Small intestine (tissue), 7 donors: ENCODE measurements at regions not wholly inside any gene's neighbourhood (a gene's known extent, or its start where the extent isn't known, plus 50 kb on each side); places are given as distances from the start of the nearest gene placed in this dataset.
"Not testable (repeated sequence)": the region's sequence is repeated elsewhere in the genome, so short reads cannot be mapped to it uniquely, and the experiment has no call there.

Source experiments
- DNase-seq, 2 donors: peaks; one replicate each; pipeline versions ENCODE4 v3.0.0 to v3.0.0-alpha.2; 2013
- FAIRE-seq: peaks from 2 replicates; lab custom pipeline; 2012; peaks lifted over from hg19 to GRCh38; lab: Jason Lieb, UNC
- H3K27ac ChIP-seq, 3 donors: one replicate each; pipeline ENCODE4 v1.5.1; 2013; ENCODE audit warnings: low read length in 2 of 3, mild to moderate bottlenecking in 2 of 3, control low read depth in 1 of 3, inconsistent platforms in 1 of 3, low read depth in 1 of 3, moderate library complexity in 1 of 3
- H3K27me3 ChIP-seq, 3 donors: one replicate each; pipeline ENCODE4 v1.6.1; 2013; ENCODE audit warnings: low read length in 3 of 3, inconsistent platforms in 1 of 3; ENCODE audit not compliant: control insufficient read depth in 3 of 3, insufficient read depth in 3 of 3
- H3K36me3 ChIP-seq, 3 donors: one replicate each; pipeline ENCODE4 v1.6.1; 2013; ENCODE audit warnings: low read length in 3 of 3, inconsistent platforms in 1 of 3, low read depth in 1 of 3, mild to moderate bottlenecking in 1 of 3, moderate library complexity in 1 of 3; ENCODE audit not compliant: control insufficient read depth in 3 of 3, insufficient read depth in 2 of 3
- H3K4me1 ChIP-seq, 3 donors: one replicate each; pipeline ENCODE4 v1.6.1; 2013; ENCODE audit warnings: low read length in 2 of 3, inconsistent platforms in 1 of 3, low read depth in 1 of 3, mild to moderate bottlenecking in 1 of 3, moderate library complexity in 1 of 3; ENCODE audit not compliant: control insufficient read depth in 3 of 3, insufficient read depth in 2 of 3
- H3K4me3 ChIP-seq, 3 donors: one replicate each; pipeline ENCODE4 v1.5.1; 2013; ENCODE audit warnings: low read length in 3 of 3, control low read depth in 1 of 3, inconsistent platforms in 1 of 3, low read depth in 1 of 3, mild to moderate bottlenecking in 1 of 3, moderate library complexity in 1 of 3
- H3K9me3 ChIP-seq, 2 donors: one replicate each; pipeline ENCODE4 v1.6.1; 2013; ENCODE audit warnings: low read depth in 1 of 2, low read length in 1 of 2; ENCODE audit not compliant: control insufficient read depth in 2 of 2, insufficient read depth in 1 of 2
- WGBS, 3 donors: extraction: QIAGEN DNeasy Blood & Tissue Kit; methylation state at CpG; one replicate each; pipeline ENCODE4 v1.1.7; 2013; 5-methylcytosine and 5-hydroxymethylcytosine counted together
- donor health status: healthy with polysubstance abuse.
- donor health status: control.
- donor health status: control.
- donor health status: Bipolar disorder and iron deficiency.
- donor health status: healthy.

DNA sequence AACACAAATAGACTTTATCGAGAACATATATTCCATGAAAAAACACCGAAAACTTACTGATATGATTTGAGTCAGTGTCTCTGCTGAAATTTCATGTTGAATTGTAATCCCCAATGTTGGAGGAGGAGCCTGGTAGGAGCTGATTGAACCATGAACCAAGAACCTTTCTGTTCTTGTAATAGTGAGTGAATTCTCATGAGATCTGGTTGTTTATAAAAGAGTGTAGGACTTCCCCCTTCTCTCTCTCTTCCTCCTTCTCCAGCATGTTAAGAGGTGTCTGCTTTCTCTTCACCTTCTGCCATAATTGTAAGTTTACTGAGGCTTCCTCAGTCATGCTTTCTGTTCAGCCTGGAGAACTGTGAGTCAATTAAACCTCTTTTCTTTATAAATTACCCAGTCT, 1289.3 kb upstream of the CITED2 start:
- Histone ChIP-seq H3K27ac (no peak overlapping the region), H3K9me3 (no peaks in the 10 kb centered on the region), H3K27me3 (no peaks in the 10 kb centered on the region), H3K4me1 (no peaks in the 10 kb centered on the region), H3K4me3 (no peak overlapping the region), H3K36me3 (no peaks in the 10 kb centered on the region)
- FAIRE-seq (no peak), DNase-seq (no peak)
- WGBS, 3 donors = 93 to 98% (median 97%) methylated on average over 2 of the region's 2 CpGs

DNA sequence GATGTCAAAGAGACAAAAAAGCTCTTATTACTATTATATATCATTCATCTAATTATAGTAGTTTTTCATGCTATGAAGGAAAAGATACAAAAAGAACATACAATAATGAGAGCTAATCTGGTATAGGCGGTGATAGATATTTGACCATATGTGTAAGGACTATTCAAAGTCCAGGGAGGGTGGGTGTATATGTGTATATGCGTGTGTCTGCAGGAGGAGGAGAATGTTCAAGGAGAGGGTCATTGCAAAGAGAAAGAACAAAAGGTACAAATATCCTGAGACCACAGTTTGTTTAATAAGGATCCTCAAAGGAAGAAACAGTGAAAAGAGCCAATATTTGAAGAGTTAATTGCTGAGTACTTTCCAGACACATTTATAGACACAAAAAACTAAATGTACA, 1288.6 kb upstream of the CITED2 start:
- H3K27me3 ChIP-seq = no peaks in the 10 kb centered on the region
- DNase-seq = no peak
- H3K36me3 ChIP-seq = no peaks in the 10 kb centered on the region
- no peak overlapping the region for H3K4me3 ChIP-seq
- H3K9me3 ChIP-seq = no peaks in the 10 kb centered on the region
- no peak for FAIRE-seq
- 90 to 96% (median 94%) methylated on average over 2 of the region's 2 CpGs for WGBS, 3 donors
- no peak overlapping the region for H3K27ac ChIP-seq
- H3K4me1 ChIP-seq = no peaks in the 10 kb centered on the region

GRCh38 chr6:140661691-140662090, 1287.2 kb upstream of the CITED2 start:
- DNase-seq (no peak), FAIRE-seq (no peak)
- H3K36me3 ChIP-seq = no peaks in the 10 kb centered on the region
- H3K4me3 ChIP-seq = no peak overlapping the region
- 82 to 88% (median 84%) methylated on average over 3 of the region's 3 CpGs for WGBS, 3 donors
- no peaks in the 10 kb centered on the region for H3K4me1 ChIP-seq
- H3K9me3 ChIP-seq = no peaks in the 10 kb centered on the region
- no peak overlapping the region for H3K27ac ChIP-seq
- no peaks in the 10 kb centered on the region for H3K27me3 ChIP-seq

- WGBS, 3 donors = 31 to 39% (median 38%) methylated on average over 2 of the region's 2 CpGs
- Histone ChIP-seq H3K9me3 (no peaks in the 10 kb centered on the region), H3K27me3 (no peaks in the 10 kb centered on the region), H3K4me1 (no peaks in the 10 kb centered on the region), H3K36me3 (no peaks in the 10 kb centered on the region), H3K27ac (no peak overlapping the region), H3K4me3 (no peak overlapping the region)
- DNase-seq (no peak), FAIRE-seq (no peak)
Measured at GRCh38 chr6:140660295-140660694, 1285.8 kb upstream of the CITED2 start.

GRCh38 chr6:140653972-140654371, 1279.5 kb upstream of the CITED2 start:
- Histone ChIP-seq H3K27me3 (no peaks in the 10 kb centered on the region), H3K4me1 (no peaks in the 10 kb centered on the region), H3K4me3 (no peak overlapping the region), H3K27ac (no peak overlapping the region), H3K36me3 (no peaks in the 10 kb centered on the region), H3K9me3 (peaks cover 0 to 2% of the 10 kb centered on the region in 2 donors)
- no peak for FAIRE-seq
- DNase-seq = no peak

DNA sequence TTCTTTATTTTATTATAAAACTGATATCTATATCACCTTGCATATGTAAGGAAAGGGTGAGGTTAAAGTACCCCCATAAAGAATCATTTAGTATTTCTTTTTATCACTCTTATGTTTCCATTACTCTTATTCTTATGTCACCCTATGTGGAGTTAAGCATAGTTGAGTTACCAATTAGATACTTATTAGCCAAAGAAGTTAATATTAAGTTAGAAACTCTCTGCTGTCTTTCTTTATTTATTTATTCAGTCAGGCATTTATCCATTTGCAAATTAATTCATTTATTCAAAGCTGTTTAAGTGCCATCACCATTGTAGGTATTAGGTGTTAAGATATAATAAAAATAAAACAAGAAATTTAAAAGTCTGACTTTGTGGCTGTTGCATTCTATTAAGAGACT, 1279.1 kb upstream of the CITED2 start:
- no peaks in the 10 kb centered on the region for H3K4me1 ChIP-seq
- no peak for FAIRE-seq

DNA sequence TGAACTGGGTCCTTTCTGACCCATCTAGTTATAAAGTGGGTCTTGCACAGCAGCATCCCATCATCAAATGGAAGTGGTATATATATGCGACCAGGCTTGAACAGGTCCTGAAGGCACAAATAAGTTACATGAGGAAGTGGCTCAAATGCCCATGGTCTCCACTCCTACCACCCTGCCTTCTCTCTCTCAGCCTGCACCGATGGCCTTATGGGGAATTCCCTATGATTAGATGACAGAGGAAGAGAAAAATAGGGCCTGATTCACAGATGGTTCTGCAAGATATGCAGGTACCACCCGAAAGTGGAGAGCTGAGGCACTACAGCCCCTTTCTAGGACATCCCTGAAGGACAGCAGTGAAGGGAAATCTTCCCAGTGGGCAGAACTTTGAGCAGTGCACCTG, 1275.1 kb upstream of the CITED2 start:
- not testable (repeated sequence) for DNase-seq, H3K27me3 ChIP-seq, H3K4me1 ChIP-seq, FAIRE-seq, H3K27ac ChIP-seq, H3K4me3 ChIP-seq, H3K36me3 ChIP-seq
- WGBS, 3 donors = 87 to 95% (median 90%) methylated on average over 3 of the region's 3 CpGs
- peaks cover 2 to 23% of the 10 kb centered on the region in 2 donors for H3K9me3 ChIP-seq

More for the DNA sequence above, 1279.1 kb upstream of the CITED2 start:
- Histone ChIP-seq H3K36me3 (no peaks in the 10 kb centered on the region), H3K4me3 (no peak overlapping the region), H3K27ac (no peak overlapping the region), H3K27me3 (no peaks in the 10 kb centered on the region), H3K9me3 (peaks cover 0 to 3% of the 10 kb centered on the region in 2 donors)
- DNase-seq = no peak

DNA sequence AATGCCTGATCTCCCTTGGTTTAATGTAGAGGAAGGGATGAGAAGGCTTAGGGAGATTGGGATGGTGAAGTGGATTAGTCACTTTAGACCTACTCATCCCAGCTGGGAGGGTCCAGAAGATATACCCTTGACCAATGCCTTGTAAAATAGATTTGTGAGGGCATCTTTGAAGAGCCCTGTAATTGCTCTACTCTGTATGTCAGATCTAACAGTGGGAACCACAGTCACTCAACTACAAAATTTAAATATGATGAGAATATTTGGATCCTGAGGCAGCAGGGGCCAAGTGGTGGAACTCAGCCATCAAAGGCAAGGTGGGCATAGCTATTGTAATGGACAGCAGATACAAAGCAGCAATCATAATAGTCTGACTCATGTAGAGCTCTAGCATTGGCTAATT, 1272.9 kb upstream of the CITED2 start:
- not testable (repeated sequence) for H3K4me3 ChIP-seq, H3K36me3 ChIP-seq, DNase-seq, H3K27ac ChIP-seq, H3K4me1 ChIP-seq, H3K27me3 ChIP-seq, FAIRE-seq
- peaks cover 2 to 30% of the 10 kb centered on the region in 2 donors for H3K9me3 ChIP-seq

- 77 to 88% (median 85%) methylated on average over 2 of the region's 2 CpGs for WGBS, 3 donors
- H3K4me3 ChIP-seq = no peak overlapping the region
- H3K9me3 ChIP-seq = peaks cover 2 to 27% of the 10 kb centered on the region in 2 donors
- H3K4me1 ChIP-seq = no peaks in the 10 kb centered on the region
- H3K27me3 ChIP-seq = no peaks in the 10 kb centered on the region
- DNase-seq = no peak
- no peak overlapping the region for H3K27ac ChIP-seq
- no peaks in the 10 kb centered on the region for H3K36me3 ChIP-seq
- FAIRE-seq = no peak
Measured at GRCh38 chr6:140644017-140644416, 1269.6 kb upstream of the CITED2 start.
